Tibial nerve (tissue), 4 donors: ENCODE measurements at regions not wholly inside any gene's neighbourhood (a gene's known extent, or its start where the extent isn't known, plus 50 kb on each side); places are given as distances from the start of the nearest gene placed in this dataset.

Source experiments
- EP300 ChIP-seq, 2 donors: sonication (generic); formaldehyde crosslinking; IDR thresholded peaks; one replicate each; pipeline ENCODE4 v1.6.1; 2017; ENCODE audit warnings: antibody characterized with exemption in 2 of 2, mild to moderate bottlenecking in 1 of 2
- POLR2A ChIP-seq, 2 donors: fragments of 450-650 bp; IDR thresholded peaks; one replicate each; pipeline ENCODE4 v1.6.1; 2017; ENCODE audit warnings: antibody characterized with exemption in 2 of 2, mild to moderate bottlenecking in 2 of 2, moderate library complexity in 2 of 2
- TF ChIP-seq, protein P1 (sequence below), 5 experiments: fragments of 200-600 bp in 3 of 5; fragments of 450-650 bp in 2 of 5; sonication (generic) in 3 of 5; IDR thresholded peaks; one replicate each; pipeline ENCODE4 v1.5.1; 2016 to 2019; ENCODE audit warnings: antibody characterized with exemption in 5 of 5, mild to moderate bottlenecking in 3 of 5, moderate library complexity in 2 of 5

DNA sequence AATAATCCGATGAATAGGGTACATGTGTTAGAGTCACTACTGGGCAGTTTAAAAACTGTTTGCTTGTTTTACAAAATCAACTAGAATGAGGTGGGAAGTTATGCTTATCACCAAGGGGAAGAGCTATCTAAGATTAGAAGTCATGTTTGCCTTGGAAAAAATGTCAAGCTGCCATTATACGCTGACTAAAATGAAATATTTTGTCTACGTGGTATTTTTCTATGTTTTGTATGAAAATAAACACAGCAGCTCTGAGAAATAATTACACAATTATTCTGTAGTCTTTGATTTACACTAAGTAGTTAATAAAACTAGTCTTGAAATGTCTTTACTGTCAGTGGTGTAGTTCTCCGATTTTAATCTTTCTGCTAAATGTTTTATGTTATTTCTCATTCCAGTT, 241.9 kb upstream of the TARS1 start:
- TF ChIP-seq, protein P1, sequence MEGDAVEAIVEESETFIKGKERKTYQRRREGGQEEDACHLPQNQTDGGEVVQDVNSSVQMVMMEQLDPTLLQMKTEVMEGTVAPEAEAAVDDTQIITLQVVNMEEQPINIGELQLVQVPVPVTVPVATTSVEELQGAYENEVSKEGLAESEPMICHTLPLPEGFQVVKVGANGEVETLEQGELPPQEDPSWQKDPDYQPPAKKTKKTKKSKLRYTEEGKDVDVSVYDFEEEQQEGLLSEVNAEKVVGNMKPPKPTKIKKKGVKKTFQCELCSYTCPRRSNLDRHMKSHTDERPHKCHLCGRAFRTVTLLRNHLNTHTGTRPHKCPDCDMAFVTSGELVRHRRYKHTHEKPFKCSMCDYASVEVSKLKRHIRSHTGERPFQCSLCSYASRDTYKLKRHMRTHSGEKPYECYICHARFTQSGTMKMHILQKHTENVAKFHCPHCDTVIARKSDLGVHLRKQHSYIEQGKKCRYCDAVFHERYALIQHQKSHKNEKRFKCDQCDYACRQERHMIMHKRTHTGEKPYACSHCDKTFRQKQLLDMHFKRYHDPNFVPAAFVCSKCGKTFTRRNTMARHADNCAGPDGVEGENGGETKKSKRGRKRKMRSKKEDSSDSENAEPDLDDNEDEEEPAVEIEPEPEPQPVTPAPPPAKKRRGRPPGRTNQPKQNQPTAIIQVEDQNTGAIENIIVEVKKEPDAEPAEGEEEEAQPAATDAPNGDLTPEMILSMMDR (IDR thresholded peaks at IDR 0.05): no peak
- TF ChIP-seq EP300 (IDR thresholded peaks at IDR 0.05) (no peak), POLR2A (IDR thresholded peaks at IDR 0.05) (no peak)
